ENCODE measurements at regions not wholly inside any gene's neighbourhood (a gene's known extent, or its start where the extent isn't known, plus 50 kb on each side); places are given as distances from the start of the nearest gene placed in this dataset.

GRCh38 chr3:66106788-66107187, 68.1 kb upstream of the MAGI1 start:
- TF ChIP-seq POLR2A (IDR thresholded peaks at IDR 0.05; ENCODE audit: low read length) (no peak), GATA1 (IDR thresholded peaks at IDR 0.05; ENCODE audit: low read depth, low read length) (no peak)

All from erythroblast (primary cell).